ENCODE measurements at regions not wholly inside any gene's neighbourhood (a gene's known extent, or its start where the extent isn't known, plus 50 kb on each side); places are given as distances from the start of the nearest gene placed in this dataset.

DNA sequence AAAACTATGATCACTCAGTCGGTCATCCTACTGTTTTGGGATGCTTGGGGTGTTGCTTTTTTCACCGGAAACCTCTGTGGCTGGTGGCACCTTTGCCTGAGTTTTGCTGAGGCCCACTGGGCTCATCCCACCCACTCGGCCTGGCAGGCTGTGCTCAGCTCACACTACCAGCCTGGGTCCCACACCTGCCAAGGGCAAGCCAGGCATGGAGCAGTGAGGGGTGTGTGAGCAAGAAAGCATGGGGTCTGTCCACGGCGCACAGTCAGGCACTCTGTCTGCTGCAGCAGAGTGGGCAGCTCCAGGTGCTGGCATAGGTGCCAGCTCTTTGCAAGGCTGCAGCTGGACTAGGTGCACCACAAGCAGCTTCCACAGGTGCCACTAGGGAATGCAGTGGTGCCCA lies 91.7 kb downstream of the TBXT start:
- H3K9me3 ChIP-seq: no peaks in the 10 kb centered on the region
- no peak overlapping the region for H3K4me3 ChIP-seq
- H3K36me3 ChIP-seq: no peaks in the 10 kb centered on the region
- DNase-seq (no peak), ATAC-seq (no peak)
- no peak overlapping the region for H3K27ac ChIP-seq
- TF ChIP-seq, protein P1, sequence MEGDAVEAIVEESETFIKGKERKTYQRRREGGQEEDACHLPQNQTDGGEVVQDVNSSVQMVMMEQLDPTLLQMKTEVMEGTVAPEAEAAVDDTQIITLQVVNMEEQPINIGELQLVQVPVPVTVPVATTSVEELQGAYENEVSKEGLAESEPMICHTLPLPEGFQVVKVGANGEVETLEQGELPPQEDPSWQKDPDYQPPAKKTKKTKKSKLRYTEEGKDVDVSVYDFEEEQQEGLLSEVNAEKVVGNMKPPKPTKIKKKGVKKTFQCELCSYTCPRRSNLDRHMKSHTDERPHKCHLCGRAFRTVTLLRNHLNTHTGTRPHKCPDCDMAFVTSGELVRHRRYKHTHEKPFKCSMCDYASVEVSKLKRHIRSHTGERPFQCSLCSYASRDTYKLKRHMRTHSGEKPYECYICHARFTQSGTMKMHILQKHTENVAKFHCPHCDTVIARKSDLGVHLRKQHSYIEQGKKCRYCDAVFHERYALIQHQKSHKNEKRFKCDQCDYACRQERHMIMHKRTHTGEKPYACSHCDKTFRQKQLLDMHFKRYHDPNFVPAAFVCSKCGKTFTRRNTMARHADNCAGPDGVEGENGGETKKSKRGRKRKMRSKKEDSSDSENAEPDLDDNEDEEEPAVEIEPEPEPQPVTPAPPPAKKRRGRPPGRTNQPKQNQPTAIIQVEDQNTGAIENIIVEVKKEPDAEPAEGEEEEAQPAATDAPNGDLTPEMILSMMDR (IDR thresholded peaks at IDR 0.05 in 4 of 5, conservative IDR thresholded peaks at IDR 0.05 in 1 of 5): no peak
- TF ChIP-seq POLR2A (IDR thresholded peaks at IDR 0.05): no peak
- intact Hi-C loops (cut with DNase I; ENCODE audit: low total_unique reads) (no loop called here), in situ Hi-C loops (cut with MboI; ENCODE audit: low sequenced_read_pairs in 4 of 4) (no loop called here)
- peaks cover 0 to 2% (median 0%) of the 10 kb centered on the region in 3 donors for H3K27me3 ChIP-seq
- H3K4me1 ChIP-seq: no peaks in the 10 kb centered on the region

DNA sequence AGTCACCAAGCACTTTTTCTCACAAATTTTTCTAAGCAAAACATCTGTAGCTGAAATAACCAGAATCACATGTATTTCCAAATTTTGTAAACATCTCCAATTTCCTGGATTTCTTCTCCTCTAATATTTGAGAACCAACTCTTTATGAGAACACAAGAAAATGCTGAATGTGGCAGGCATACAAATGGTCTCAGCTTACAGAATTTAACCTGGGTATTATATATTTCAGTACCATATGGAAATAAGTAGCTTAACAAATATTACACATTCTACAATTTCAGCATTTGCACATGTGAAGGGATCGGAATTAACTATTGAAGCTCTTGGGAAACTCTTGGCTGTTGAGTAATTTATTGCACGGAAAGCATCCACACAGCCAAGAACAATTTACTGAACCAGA lies 92.5 kb downstream of the TBXT start:
- no peaks in the 10 kb centered on the region for H3K36me3 ChIP-seq
- no peaks in the 10 kb centered on the region for H3K9me3 ChIP-seq
- intact Hi-C loops (cut with DNase I; ENCODE audit: low total_unique reads): no loop called here
- DNase-seq (no peak), ATAC-seq (no peak)
- in situ Hi-C loops (cut with MboI; ENCODE audit: low sequenced_read_pairs in 4 of 4): no loop called here
- no peak overlapping the region for H3K4me3 ChIP-seq
- no peaks in the 10 kb centered on the region for H3K4me1 ChIP-seq
- TF ChIP-seq, protein P1 (IDR thresholded peaks at IDR 0.05 in 4 of 5, conservative IDR thresholded peaks at IDR 0.05 in 1 of 5): no peak
- no peak for TF ChIP-seq POLR2A (IDR thresholded peaks at IDR 0.05)
- peaks cover 0 to 2% (median 0%) of the 10 kb centered on the region in 3 donors for H3K27me3 ChIP-seq
- H3K27ac ChIP-seq: no peak overlapping the region

DNA sequence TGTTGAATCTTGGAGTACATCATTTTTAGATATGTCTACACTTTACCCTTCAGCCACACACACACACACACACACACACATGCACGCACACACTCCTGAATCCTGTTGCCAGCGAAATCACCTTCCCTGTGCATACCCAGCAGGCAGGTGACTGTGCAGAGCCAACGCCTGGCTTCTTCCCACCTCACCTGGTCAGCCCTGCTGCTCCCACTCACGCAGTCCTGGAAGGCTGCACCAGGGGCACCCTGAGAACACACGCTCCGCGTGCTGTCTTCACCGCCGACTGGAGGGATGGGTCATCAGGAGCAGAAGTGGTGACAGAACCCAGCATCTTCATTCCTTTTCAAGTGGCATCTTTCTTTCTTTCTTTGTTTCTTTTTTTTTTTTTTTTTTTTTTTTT lies 94.6 kb downstream of the TBXT start:
- ATAC-seq (no peak), DNase-seq (no peak)
- H3K36me3 ChIP-seq: no peaks in the 10 kb centered on the region
- H3K4me1 ChIP-seq: no peaks in the 10 kb centered on the region
- intact Hi-C loops (cut with DNase I; ENCODE audit: low total_unique reads) (no loop called here), in situ Hi-C loops (cut with MboI; ENCODE audit: low sequenced_read_pairs in 4 of 4) (no loop called here)
- peaks cover 0 to 2% (median 0%) of the 10 kb centered on the region in 3 donors for H3K27me3 ChIP-seq
- H3K27ac ChIP-seq: no peak overlapping the region
- no peaks in the 10 kb centered on the region for H3K9me3 ChIP-seq
- H3K4me3 ChIP-seq: no peak overlapping the region
- no peak for TF ChIP-seq POLR2A (IDR thresholded peaks at IDR 0.05)
- TF ChIP-seq, protein P1 (IDR thresholded peaks at IDR 0.05 in 4 of 5, conservative IDR thresholded peaks at IDR 0.05 in 1 of 5): no peak

DNA sequence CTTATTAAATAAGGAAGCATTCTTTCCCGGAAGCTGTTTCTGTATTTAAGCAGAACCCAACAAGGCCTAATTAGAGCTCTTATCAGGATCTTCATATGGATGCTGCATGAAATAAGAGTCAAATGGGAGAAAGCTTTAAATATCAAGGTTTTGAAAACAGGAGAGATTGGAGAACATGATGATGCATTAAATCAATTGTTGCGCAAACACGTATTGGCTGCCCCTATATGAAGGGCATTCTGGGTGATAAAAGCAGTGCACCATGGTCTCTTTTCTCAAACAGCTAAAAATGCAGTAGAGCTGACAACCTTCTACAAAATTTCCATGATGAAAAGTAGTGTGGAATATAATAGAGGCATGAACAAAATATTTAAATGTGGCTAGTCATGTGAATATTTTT lies 98.9 kb downstream of the TBXT start:
- no peaks in the 10 kb centered on the region for H3K9me3 ChIP-seq
- in situ Hi-C loops (cut with MboI; ENCODE audit: low sequenced_read_pairs in 4 of 4) (no loop called here), intact Hi-C loops (cut with DNase I; ENCODE audit: low total_unique reads) (no loop called here)
- TF ChIP-seq, protein P1 (IDR thresholded peaks at IDR 0.05 in 4 of 5, conservative IDR thresholded peaks at IDR 0.05 in 1 of 5): no peak
- TF ChIP-seq POLR2A (IDR thresholded peaks at IDR 0.05): no peak
- no peak for DNase-seq
- no peaks in the 10 kb centered on the region for H3K27me3 ChIP-seq
- no peaks in the 10 kb centered on the region for H3K36me3 ChIP-seq
- H3K27ac ChIP-seq: no peak overlapping the region
- H3K4me3 ChIP-seq: no peak overlapping the region
- ATAC-seq: no peak
- no peaks in the 10 kb centered on the region for H3K4me1 ChIP-seq

DNA sequence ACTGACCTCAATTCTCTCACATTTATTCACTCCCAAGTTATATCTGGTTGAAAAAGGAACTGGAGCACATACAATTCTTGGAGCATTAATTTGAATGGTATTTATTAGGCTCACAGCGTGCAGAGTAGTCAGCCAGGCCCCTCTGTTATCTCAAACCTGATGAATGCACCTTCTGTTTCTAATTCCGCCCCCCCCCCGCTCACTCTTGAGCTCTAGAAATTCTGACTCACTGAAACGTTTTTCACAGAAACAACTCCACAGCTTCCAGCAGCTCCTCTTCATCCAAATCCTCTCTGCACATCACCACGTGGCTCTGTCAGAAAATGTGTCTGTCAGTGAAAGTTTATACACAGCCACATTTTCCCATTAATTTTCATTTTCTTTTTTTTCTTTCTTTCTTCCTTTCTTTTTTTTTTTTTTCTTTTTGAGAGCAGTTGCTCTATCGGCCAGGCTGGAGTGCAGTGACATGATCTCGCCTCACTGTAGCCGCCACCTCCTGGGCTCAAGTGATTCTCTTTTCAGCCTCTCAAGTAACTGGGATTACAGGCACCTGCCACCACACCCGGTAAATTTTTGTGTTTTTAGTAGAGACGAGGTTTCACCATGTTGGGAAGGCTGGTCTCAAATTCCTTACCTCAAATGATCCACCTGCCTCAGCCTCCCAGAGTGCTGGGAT lies 109.4 kb downstream of the TBXT start:
- intact Hi-C loops (cut with DNase I; ENCODE audit: low total_unique reads) (no loop called here), in situ Hi-C loops (cut with MboI; ENCODE audit: low sequenced_read_pairs in 4 of 4) (no loop called here)
- no peak overlapping the region for H3K4me3 ChIP-seq
- H3K9me3 ChIP-seq: peaks cover 0 to 8% (median 0%) of the 10 kb centered on the region in 3 donors
- H3K27me3 ChIP-seq: no peaks in the 10 kb centered on the region
- TF ChIP-seq, protein P1 (IDR thresholded peaks at IDR 0.05 in 4 of 5, conservative IDR thresholded peaks at IDR 0.05 in 1 of 5): no peak
- TF ChIP-seq POLR2A (IDR thresholded peaks at IDR 0.05): no peak
- DNase-seq (no peak), ATAC-seq (no peak)
- H3K27ac ChIP-seq: no peak overlapping the region
- H3K36me3 ChIP-seq: no peaks in the 10 kb centered on the region
- no peaks in the 10 kb centered on the region for H3K4me1 ChIP-seq

Data from gastrocnemius medialis (tissue), 4 donors.